GM19238 (cell line): ENCODE measurements at regions not wholly inside any gene's neighbourhood (a gene's known extent, or its start where the extent isn't known, plus 50 kb on each side); places are given as distances from the start of the nearest gene placed in this dataset.

Experiments used
- DNase-seq: peaks from one replicate; pipeline ENCODE4 v3.0.0; 2011; ENCODE audit warnings: low spot score; ENCODE audit not compliant: insufficient read length

- DNase-seq = no peak
Measured at GRCh38 chr5:2658447-2658846, 93.0 kb downstream of the IRX2 start.

GRCh38 chr5:2657151-2657550 lies 94.3 kb downstream of the IRX2 start:
- no peak for DNase-seq

GRCh38 chr5:2656206-2656605 lies 95.3 kb downstream of the IRX2 start:
- no peak for DNase-seq

GRCh38 chr5:2653991-2654390 lies 97.5 kb downstream of the IRX2 start:
- DNase-seq = no peak

GRCh38 chr5:2651116-2651515 lies 100.4 kb downstream of the IRX2 start:
- no peak for DNase-seq

- DNase-seq = no peak
Measured at GRCh38 chr5:2642684-2643345, 108.7 kb downstream of the IRX2 start.

- DNase-seq = no peak
Measured at GRCh38 chr5:2640717-2641116, 110.8 kb downstream of the IRX2 start.

- no peak for DNase-seq
Measured at GRCh38 chr5:2639425-2639824, 112.1 kb downstream of the IRX2 start.

GRCh38 chr5:2634399-2635176 lies 116.9 kb downstream of the IRX2 start:
- no peak for DNase-seq

- no peak for DNase-seq
Measured at GRCh38 chr5:2633992-2634391, 117.5 kb downstream of the IRX2 start.

- no peak for DNase-seq
Measured at GRCh38 chr5:2631758-2632157, 119.7 kb downstream of the IRX2 start.

- DNase-seq = no peak
Measured at GRCh38 chr5:2629045-2629444, 122.4 kb downstream of the IRX2 start.

GRCh38 chr5:2627867-2628266 lies 123.6 kb downstream of the IRX2 start:
- DNase-seq = no peak

GRCh38 chr5:2626572-2626971 lies 124.9 kb downstream of the IRX2 start:
- no peak for DNase-seq

- DNase-seq = no peak
Measured at GRCh38 chr5:2622866-2623265, 128.6 kb downstream of the IRX2 start.

GRCh38 chr5:2621631-2622030 lies 129.8 kb downstream of the IRX2 start:
- DNase-seq = no peak

- no peak for DNase-seq
Measured at GRCh38 chr5:2619216-2619615, 132.3 kb downstream of the IRX2 start.

GRCh38 chr5:2617461-2617860 lies 134.0 kb downstream of the IRX2 start:
- DNase-seq = no peak

- DNase-seq = no peak
Measured at GRCh38 chr5:2615917-2616316, 135.6 kb downstream of the IRX2 start.

- no peak for DNase-seq
Measured at GRCh38 chr5:2614571-2614970, 136.9 kb downstream of the IRX2 start.

- DNase-seq = no peak
Measured at GRCh38 chr5:2611659-2612058, 139.8 kb downstream of the IRX2 start.

GRCh38 chr5:2610986-2611385 lies 140.5 kb downstream of the IRX2 start:
- DNase-seq = no peak

GRCh38 chr5:2608391-2608790 lies 143.1 kb downstream of the IRX2 start:
- DNase-seq = no peak
